HL-60 (cell line): ENCODE measurements at regions not wholly inside any gene's neighbourhood (a gene's known extent, or its start where the extent isn't known, plus 50 kb on each side); places are given as distances from the start of the nearest gene placed in this dataset.

Experiments
- DNase-seq, 2 experiments: peaks; one replicate each; pipeline ENCODE4 v3.0.0-alpha.2; 2010 to 2020; ENCODE audit warnings: low read depth in 1 of 2, low spot score in 1 of 2
- H3K27ac ChIP-seq: fragments of 250-450 bp; sonication (Bioruptor Pico); replicated peaks from 2 replicates; pipeline ENCODE4 v1.5.1; 2020; ENCODE audit warnings: mild to moderate bottlenecking, moderate library complexity
- H3K27me3 ChIP-seq: fragments of 250-450 bp; sonication (Bioruptor Pico); 2 replicates; pipeline ENCODE4 v1.5.1; 2021; ENCODE audit warnings: mild to moderate bottlenecking, moderate library complexity; ENCODE audit not compliant: insufficient read depth, poor library complexity, severe bottlenecking
- H3K4me3 ChIP-seq: replicated peaks from 2 replicates; pipeline ENCODE4 v1.5.1; 2011; ENCODE audit warnings: mild to moderate bottlenecking, control low read depth, low read length; ENCODE audit not compliant: insufficient read depth
- GABPA ChIP-seq: IDR thresholded peaks from 2 replicates; pipeline ENCODE4 v1.6.1; 2012; ENCODE audit warnings: low read depth
- POLR2AphosphoS5 ChIP-seq: IDR thresholded peaks from 2 replicates; pipeline ENCODE4 v1.6.1; 2012; ENCODE audit warnings: low read depth
- SPI1 ChIP-seq: IDR thresholded peaks from 2 replicates; pipeline ENCODE4 v1.6.1; 2012; ENCODE audit warnings: low read depth, mild to moderate bottlenecking, borderline replicate concordance
- TF ChIP-seq, protein P1 (sequence below): IDR thresholded peaks from one replicate; pipeline ENCODE4 v1.5.1; 2011; ENCODE audit warnings: low read length, control low read depth, inconsistent platforms; ENCODE audit not compliant: insufficient read depth
- TF ChIP-seq, protein P2 (sequence below): IDR thresholded peaks from 2 replicates; pipeline ENCODE4 v1.6.1; 2012; ENCODE audit warnings: low read depth; ENCODE audit not compliant: insufficient replicate concordance

DNA sequence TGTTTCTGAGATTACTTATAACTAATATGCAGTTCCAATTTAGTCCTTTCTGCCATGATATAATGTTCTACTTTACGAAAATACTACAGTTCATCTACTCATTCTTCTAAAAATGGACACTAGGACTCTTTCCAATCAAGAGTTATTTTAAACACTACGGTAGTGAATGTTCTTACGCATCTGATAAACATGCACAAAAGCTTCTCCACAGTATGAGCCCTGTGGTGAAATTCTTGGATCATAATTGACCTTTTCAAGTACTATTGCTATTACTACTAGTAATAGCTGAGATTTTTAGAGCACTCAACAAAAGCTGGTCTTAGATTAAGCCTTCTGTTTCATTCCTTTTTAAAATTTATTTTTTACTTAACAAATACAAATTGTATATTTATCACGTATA, 106.4 kb downstream of the CH25H start:
- TF ChIP-seq SPI1 = no peak
- TF ChIP-seq, protein P1, sequence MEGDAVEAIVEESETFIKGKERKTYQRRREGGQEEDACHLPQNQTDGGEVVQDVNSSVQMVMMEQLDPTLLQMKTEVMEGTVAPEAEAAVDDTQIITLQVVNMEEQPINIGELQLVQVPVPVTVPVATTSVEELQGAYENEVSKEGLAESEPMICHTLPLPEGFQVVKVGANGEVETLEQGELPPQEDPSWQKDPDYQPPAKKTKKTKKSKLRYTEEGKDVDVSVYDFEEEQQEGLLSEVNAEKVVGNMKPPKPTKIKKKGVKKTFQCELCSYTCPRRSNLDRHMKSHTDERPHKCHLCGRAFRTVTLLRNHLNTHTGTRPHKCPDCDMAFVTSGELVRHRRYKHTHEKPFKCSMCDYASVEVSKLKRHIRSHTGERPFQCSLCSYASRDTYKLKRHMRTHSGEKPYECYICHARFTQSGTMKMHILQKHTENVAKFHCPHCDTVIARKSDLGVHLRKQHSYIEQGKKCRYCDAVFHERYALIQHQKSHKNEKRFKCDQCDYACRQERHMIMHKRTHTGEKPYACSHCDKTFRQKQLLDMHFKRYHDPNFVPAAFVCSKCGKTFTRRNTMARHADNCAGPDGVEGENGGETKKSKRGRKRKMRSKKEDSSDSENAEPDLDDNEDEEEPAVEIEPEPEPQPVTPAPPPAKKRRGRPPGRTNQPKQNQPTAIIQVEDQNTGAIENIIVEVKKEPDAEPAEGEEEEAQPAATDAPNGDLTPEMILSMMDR = no peak
- TF ChIP-seq GABPA = no peak
- no peak for TF ChIP-seq POLR2AphosphoS5
- TF ChIP-seq, protein P2, sequence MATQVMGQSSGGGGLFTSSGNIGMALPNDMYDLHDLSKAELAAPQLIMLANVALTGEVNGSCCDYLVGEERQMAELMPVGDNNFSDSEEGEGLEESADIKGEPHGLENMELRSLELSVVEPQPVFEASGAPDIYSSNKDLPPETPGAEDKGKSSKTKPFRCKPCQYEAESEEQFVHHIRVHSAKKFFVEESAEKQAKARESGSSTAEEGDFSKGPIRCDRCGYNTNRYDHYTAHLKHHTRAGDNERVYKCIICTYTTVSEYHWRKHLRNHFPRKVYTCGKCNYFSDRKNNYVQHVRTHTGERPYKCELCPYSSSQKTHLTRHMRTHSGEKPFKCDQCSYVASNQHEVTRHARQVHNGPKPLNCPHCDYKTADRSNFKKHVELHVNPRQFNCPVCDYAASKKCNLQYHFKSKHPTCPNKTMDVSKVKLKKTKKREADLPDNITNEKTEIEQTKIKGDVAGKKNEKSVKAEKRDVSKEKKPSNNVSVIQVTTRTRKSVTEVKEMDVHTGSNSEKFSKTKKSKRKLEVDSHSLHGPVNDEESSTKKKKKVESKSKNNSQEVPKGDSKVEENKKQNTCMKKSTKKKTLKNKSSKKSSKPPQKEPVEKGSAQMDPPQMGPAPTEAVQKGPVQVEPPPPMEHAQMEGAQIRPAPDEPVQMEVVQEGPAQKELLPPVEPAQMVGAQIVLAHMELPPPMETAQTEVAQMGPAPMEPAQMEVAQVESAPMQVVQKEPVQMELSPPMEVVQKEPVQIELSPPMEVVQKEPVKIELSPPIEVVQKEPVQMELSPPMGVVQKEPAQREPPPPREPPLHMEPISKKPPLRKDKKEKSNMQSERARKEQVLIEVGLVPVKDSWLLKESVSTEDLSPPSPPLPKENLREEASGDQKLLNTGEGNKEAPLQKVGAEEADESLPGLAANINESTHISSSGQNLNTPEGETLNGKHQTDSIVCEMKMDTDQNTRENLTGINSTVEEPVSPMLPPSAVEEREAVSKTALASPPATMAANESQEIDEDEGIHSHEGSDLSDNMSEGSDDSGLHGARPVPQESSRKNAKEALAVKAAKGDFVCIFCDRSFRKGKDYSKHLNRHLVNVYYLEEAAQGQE = no peak
- peaks cover 11% of the 10 kb centered on the region for H3K27me3 ChIP-seq
- DNase-seq = no peak
- no peak overlapping the region for H3K27ac ChIP-seq
- no peak overlapping the region for H3K4me3 ChIP-seq

DNA sequence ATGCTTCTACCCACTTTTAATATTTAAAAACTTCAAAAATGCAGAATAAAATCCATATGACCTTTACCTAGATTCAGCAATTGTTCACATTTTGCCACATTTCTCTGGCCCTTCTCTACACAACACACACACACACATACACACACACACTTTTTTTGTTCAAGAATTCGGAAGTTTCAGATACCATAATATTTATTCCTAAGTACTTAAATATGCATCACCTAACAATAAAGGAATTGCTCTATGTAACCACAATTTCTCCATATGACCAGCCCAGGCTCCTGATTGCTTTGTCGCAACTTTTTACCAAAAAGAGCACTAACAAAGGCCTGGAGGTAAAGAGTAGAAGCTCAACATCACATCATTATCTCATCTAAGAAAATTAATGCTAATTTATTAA, 106.6 kb downstream of the FAS start:
- H3K27me3 ChIP-seq = peaks cover 11% of the 10 kb centered on the region
- DNase-seq = no peak
- H3K4me3 ChIP-seq = no peak overlapping the region
- no peak overlapping the region for H3K27ac ChIP-seq
- no peak for TF ChIP-seq POLR2AphosphoS5

DNA sequence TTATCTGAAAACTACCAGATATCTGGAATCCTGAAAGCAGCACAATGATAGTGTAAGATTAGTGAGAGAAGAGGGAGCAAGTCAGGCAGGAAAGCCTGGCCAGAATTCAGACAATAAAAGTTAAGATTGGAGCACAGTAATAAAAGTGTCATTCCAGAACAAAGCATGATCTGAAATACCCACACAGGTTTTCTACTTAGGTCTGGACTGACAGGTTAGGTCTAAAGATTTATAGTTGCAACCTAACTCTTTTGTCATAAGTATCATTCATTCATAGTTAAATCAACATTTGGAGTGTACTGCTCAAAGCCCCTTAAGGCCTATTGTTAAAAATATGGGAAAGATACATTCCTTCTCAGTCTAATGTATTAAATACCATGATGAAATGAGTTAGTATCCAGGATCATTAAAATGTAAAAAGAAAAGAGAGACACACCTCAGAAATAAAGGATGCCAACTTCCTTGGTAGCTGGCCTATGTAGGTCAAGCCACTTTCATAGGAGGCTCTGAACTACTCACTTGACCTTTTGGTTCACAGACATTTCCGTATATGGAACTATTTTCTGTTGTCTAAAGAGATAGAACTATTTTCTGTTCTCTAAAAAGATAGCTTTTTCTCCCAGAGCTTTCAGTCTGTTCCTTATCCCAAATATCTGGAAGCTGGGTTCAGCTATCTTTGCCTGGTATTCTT, 105.2 kb downstream of the FAS start:
- no peak for DNase-seq
- TF ChIP-seq, protein P2 = no peak
- TF ChIP-seq POLR2AphosphoS5 (no peak), GABPA (no peak), SPI1 (no peak)
- TF ChIP-seq, protein P1 = no peak
- H3K27me3 ChIP-seq = peaks cover 8% of the 10 kb centered on the region
- H3K27ac ChIP-seq = no peak overlapping the region
- H3K4me3 ChIP-seq = no peak overlapping the region

DNA sequence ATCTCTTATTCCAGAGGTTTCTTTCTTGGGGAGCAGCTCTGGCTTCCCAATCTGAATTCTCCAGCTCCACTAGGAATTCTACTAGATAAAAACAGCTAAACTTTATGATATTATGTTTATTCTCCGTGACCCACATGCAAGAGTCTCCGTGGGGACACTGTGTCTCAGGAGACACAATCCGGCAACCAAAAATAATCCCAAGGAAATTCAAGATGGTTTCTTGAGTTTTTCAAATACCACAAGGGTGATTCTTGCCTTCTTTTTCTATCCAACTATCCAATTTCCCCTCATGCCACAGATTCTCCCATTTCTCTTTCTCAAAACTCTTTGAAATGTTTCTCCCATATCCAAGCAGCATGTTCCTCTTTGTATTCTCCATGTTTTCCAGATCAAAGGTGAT, 103.1 kb downstream of the FAS start:
- no peak overlapping the region for H3K4me3 ChIP-seq
- no peak for DNase-seq
- TF ChIP-seq SPI1 (no peak), POLR2AphosphoS5 (no peak), GABPA (no peak)
- TF ChIP-seq, protein P2 = no peak
- TF ChIP-seq, protein P1 = no peak
- no peaks in the 10 kb centered on the region for H3K27me3 ChIP-seq
- no peak overlapping the region for H3K27ac ChIP-seq
